ENCODE measurements at regions not wholly inside any gene's neighbourhood (a gene's known extent, or its start where the extent isn't known, plus 50 kb on each side); places are given as distances from the start of the nearest gene placed in this dataset.

- TF ChIP-seq TBP (IDR thresholded peaks at IDR 0.05; ENCODE audit: low read depth, low read length) (no peak), RAD21 (IDR thresholded peaks at IDR 0.05 in 1 of 2, conservative IDR thresholded peaks at IDR 0.05 in 1 of 2; ENCODE audit: low read depth in 2 of 2, low read length in 2 of 2) (no peak), SRF (IDR thresholded peaks at IDR 0.05; ENCODE audit: low read depth, low read length) (no peak), ZNF274 (IDR thresholded peaks at IDR 0.05; ENCODE audit: borderline replicate concordance, extremely low read depth, low read length) (no peak), TAF7 (optimal IDR thresholded peaks at IDR 0.05; ENCODE audit: borderline replicate concordance, low read depth, low read length) (no peak), NANOG (IDR thresholded peaks at IDR 0.05; ENCODE audit: insufficient read depth, low read depth, low read length, poor library complexity, severe bottlenecking) (no peak), SP2 (IDR thresholded peaks at IDR 0.05; ENCODE audit: low read length) (no peak), CTBP2 (IDR thresholded peaks at IDR 0.05; ENCODE audit: borderline replicate concordance, insufficient read depth, insufficient read length, low read length) (no peak), POU5F1 (IDR thresholded peaks at IDR 0.05; ENCODE audit: low read depth, low read length) (no peak)
Measured at GRCh38 chr22:26892166-26893041, 235.0 kb downstream of the MIAT start (continued).

Measured in H1 (cell line).